ENCODE measurements at regions not wholly inside any gene's neighbourhood (a gene's known extent, or its start where the extent isn't known, plus 50 kb on each side); places are given as distances from the start of the nearest gene placed in this dataset.

DNA sequence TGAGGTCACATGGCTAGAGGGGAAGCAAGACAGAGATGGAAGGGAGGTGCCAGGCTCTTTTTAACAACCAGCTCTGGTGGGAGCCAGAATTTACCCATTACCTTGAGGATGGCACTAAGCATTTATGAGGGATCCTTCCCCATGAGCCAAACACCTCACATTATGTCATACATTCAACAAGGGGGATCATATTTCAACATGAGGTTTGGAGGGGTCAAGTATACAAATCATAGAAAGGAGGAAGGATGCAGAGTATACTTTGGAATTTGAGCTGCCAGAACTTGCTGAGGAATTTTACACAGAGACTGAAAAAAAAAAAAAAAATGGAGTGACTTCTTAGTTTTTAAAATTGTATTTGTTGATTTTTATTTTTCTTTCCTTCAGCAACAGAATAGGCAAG is 891.4 kb downstream of the CCDC85A start:
- H3K9me1 ChIP-seq (replicated peaks; ENCODE audit: control insufficient read depth, extremely low read depth, insufficient read depth, low read length): no peaks in the 10 kb centered on the region
- no peaks in the 10 kb centered on the region for H3K27me3 ChIP-seq (ENCODE audit: control insufficient read depth in 2 of 2, insufficient read depth in 2 of 2, low read length in 2 of 2)
- CTCF ChIA-PET: no interaction called here
- H3K9me3 ChIP-seq (replicated peaks; ENCODE audit: control insufficient read depth, insufficient read depth, low read length): no peaks in the 10 kb centered on the region
- no TSS peak for BruUV-seq (replicated peaks)
- intact Hi-C loops (cut with micrococcal nuclease) (no loop called here), dilution Hi-C loops (cut with MboI; ENCODE audit: extremely low pct_ligation_motif_present, low sequenced_read_pairs) (no loop called here)
- H3K4me2 ChIP-seq (ENCODE audit: insufficient read depth, low read length): no peak overlapping the region
- no peaks in the 10 kb centered on the region for H4K20me1 ChIP-seq (replicated peaks; ENCODE audit: control insufficient read depth, extremely low read depth, insufficient read depth, low read length)
- H3K4me1 ChIP-seq (ENCODE audit: control insufficient read depth, extremely low read depth, insufficient read depth, low read length): no peaks in the 10 kb centered on the region
- DNase-seq (ENCODE audit: low read depth, low spot score) (no peak), FAIRE-seq (no peak)
- H3K79me2 ChIP-seq (ENCODE audit: control insufficient read depth, insufficient read depth, low read length): no peaks in the 10 kb centered on the region
- H3K4me3 ChIP-seq (replicated peaks in 1 of 3; ENCODE audit: insufficient read depth in 1 of 3, low read depth in 1 of 3, low read length in 3 of 3): no peak overlapping the region
- POLR2A ChIA-PET: no interaction called here
- H3K27ac ChIP-seq (ENCODE audit: insufficient read depth, low read depth, low read length): no peak overlapping the region
- no peak overlapping the region for H2AFZ ChIP-seq (ENCODE audit: low read depth, low read length)
- TF ChIP-seq EZH2 (IDR thresholded peaks at IDR 0.05; ENCODE audit: borderline replicate concordance, low read depth, low read length, severe bottlenecking) (no peak), JUN (IDR thresholded peaks at IDR 0.05; ENCODE audit: borderline replicate concordance, insufficient read depth, insufficient read length, low read depth) (no peak), FOS (IDR thresholded peaks at IDR 0.05; ENCODE audit: borderline replicate concordance, insufficient read depth, low read length) (no peak), GATA2 (IDR thresholded peaks at IDR 0.05; ENCODE audit: insufficient read depth, insufficient read length, low read depth, low read length) (no peak), MYC (IDR thresholded peaks at IDR 0.05; ENCODE audit: low read depth, low read length) (no peak), POLR2A (IDR thresholded peaks at IDR 0.05; ENCODE audit: low read depth, low read length) (no peak), POLR2AphosphoS5 (IDR thresholded peaks at IDR 0.05; ENCODE audit: insufficient read depth, low read depth, low read length) (no peak)
- TF ChIP-seq, protein P1, sequence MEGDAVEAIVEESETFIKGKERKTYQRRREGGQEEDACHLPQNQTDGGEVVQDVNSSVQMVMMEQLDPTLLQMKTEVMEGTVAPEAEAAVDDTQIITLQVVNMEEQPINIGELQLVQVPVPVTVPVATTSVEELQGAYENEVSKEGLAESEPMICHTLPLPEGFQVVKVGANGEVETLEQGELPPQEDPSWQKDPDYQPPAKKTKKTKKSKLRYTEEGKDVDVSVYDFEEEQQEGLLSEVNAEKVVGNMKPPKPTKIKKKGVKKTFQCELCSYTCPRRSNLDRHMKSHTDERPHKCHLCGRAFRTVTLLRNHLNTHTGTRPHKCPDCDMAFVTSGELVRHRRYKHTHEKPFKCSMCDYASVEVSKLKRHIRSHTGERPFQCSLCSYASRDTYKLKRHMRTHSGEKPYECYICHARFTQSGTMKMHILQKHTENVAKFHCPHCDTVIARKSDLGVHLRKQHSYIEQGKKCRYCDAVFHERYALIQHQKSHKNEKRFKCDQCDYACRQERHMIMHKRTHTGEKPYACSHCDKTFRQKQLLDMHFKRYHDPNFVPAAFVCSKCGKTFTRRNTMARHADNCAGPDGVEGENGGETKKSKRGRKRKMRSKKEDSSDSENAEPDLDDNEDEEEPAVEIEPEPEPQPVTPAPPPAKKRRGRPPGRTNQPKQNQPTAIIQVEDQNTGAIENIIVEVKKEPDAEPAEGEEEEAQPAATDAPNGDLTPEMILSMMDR (IDR thresholded peaks at IDR 0.05; ENCODE audit: extremely low read depth in 1 of 2, insufficient read depth in 1 of 2, low read depth in 1 of 2, low read length in 2 of 2): no peak
- TF ChIP-seq, protein P2, sequence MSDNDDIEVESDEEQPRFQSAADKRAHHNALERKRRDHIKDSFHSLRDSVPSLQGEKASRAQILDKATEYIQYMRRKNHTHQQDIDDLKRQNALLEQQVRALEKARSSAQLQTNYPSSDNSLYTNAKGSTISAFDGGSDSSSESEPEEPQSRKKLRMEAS (IDR thresholded peaks at IDR 0.05; ENCODE audit: insufficient read depth, insufficient read length): no peak
- H3K36me3 ChIP-seq (ENCODE audit: control insufficient read depth in 2 of 2, extremely low read depth in 1 of 2, insufficient read depth in 2 of 2, low read length in 2 of 2): no peaks in the 10 kb centered on the region
- H3K9ac ChIP-seq (replicated peaks; ENCODE audit: extremely low read depth, insufficient read depth, low read length): no peak overlapping the region

Data from endothelial cell of umbilical vein (primary cell).